Lower lobe of right lung (tissue), 2 donors: ENCODE measurements at regions not wholly inside any gene's neighbourhood (a gene's known extent, or its start where the extent isn't known, plus 50 kb on each side); places are given as distances from the start of the nearest gene placed in this dataset.

ENCODE experiments used
- ATAC-seq, 2 donors: fragments of 200-7000 bp; cut with Tn5 transposase; one replicate each; pipeline ENCODE4 v1.9.1; 2020 to 2022; ENCODE audit warnings: mild to moderate bottlenecking in 2 of 2, moderate library complexity in 2 of 2
- DNase-seq: peaks from one replicate; pipeline ENCODE4 v3.0.0-alpha.2; 2020
- H3K27ac ChIP-seq: fragments of 200-600 bp; one replicate; pipeline ENCODE4 v1.8.0; 2022
- H3K27me3 ChIP-seq: fragments of 200-600 bp; one replicate; pipeline ENCODE4 v1.8.0; 2022; ENCODE audit warnings: low read depth
- H3K36me3 ChIP-seq: fragments of 200-600 bp; one replicate; pipeline ENCODE4 v1.8.0; 2022; ENCODE audit warnings: mild to moderate bottlenecking
- H3K4me1 ChIP-seq: fragments of 200-600 bp; one replicate; pipeline ENCODE4 v1.8.0; 2022
- H3K4me3 ChIP-seq: fragments of 200-600 bp; one replicate; pipeline ENCODE4 v1.8.0; 2022; ENCODE audit warnings: mild to moderate bottlenecking
- H3K9me3 ChIP-seq: fragments of 200-600 bp; one replicate; pipeline ENCODE4 v1.8.0; 2022
- intact Hi-C: fragments of 100-400 bp; cut with DNase I; formaldehyde crosslinking; loops from one replicate; pipeline ENCODE4 v1.11.0; 2022
- TF ChIP-seq, protein P1 (sequence below): fragments of 200-600 bp; IDR thresholded peaks from one replicate; pipeline ENCODE4 v1.8.0; 2022; ENCODE audit warnings: antibody characterized with exemption, mild to moderate bottlenecking
- donor health status: DM: no; HTN: yes; CAD: no; lungs with severe emphysema.

DNA sequence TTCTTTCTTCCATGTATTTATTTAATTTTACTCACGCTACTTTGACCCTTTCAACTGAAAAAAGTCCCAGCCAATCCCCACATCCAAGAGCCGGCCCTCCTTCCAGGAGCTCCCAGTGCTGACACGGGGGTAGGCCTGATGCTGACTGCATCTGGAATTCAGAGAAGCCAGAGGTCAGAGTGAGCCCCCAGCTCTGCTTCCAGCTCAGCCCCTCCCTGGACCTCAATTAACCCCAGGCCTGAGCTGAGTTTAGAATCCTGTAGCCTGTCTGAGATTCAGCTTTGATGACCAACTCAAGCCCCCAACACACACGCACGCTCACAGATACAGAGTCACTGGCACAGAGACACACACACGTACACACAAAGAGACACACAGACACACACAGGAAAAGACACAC, 247.9 kb downstream of the NPHP4 start:
- DNase-seq (peak; percentile 14), ATAC-seq (no peak)
- intact Hi-C loops: no loop called here
- H3K4me1 ChIP-seq: no peaks in the 10 kb centered on the region
- H3K36me3 ChIP-seq: no peaks in the 10 kb centered on the region
- H3K27me3 ChIP-seq: peaks cover 40% of the 10 kb centered on the region
- no peaks in the 10 kb centered on the region for H3K9me3 ChIP-seq
- no peak overlapping the region for H3K27ac ChIP-seq
- no peak overlapping the region for H3K4me3 ChIP-seq
- TF ChIP-seq, protein P1, sequence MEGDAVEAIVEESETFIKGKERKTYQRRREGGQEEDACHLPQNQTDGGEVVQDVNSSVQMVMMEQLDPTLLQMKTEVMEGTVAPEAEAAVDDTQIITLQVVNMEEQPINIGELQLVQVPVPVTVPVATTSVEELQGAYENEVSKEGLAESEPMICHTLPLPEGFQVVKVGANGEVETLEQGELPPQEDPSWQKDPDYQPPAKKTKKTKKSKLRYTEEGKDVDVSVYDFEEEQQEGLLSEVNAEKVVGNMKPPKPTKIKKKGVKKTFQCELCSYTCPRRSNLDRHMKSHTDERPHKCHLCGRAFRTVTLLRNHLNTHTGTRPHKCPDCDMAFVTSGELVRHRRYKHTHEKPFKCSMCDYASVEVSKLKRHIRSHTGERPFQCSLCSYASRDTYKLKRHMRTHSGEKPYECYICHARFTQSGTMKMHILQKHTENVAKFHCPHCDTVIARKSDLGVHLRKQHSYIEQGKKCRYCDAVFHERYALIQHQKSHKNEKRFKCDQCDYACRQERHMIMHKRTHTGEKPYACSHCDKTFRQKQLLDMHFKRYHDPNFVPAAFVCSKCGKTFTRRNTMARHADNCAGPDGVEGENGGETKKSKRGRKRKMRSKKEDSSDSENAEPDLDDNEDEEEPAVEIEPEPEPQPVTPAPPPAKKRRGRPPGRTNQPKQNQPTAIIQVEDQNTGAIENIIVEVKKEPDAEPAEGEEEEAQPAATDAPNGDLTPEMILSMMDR: no peak

DNA sequence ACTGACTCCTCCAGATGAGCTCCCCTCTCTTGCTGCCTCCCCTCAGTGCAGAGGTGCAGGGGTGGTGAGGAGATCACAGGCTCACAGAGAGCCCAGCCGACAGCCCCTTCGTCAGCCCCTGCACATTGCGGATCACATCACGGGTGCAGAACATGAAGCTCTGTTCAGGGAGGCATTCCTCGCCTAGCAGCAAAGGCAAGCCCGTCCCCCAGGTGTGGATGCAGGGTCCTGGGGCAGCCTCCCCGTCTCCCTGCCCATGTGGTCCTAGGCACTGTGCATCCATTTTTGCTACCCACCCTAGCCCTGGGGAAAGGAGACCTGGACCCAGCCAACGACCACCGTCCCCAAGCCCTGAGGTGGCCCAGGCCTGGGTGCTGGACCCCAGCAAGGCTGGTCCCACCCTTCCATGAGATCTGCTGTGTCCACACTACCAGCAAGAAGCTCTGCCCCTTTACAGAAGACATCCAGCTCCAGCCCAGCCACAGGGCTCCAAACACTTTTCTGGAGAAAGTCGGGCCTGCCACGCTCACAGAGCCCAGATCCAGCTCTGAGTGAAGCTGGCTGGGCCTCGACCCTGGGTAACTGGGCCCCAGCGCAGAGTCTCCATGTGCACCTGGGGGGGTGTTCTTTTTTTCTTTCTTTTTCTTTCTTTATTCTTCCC, 248.7 kb downstream of the NPHP4 start:
- Histone ChIP-seq H3K9me3 (no peaks in the 10 kb centered on the region), H3K27me3 (peaks cover 35% of the 10 kb centered on the region), H3K36me3 (no peaks in the 10 kb centered on the region), H3K4me3 (no peak overlapping the region), H3K4me1 (no peaks in the 10 kb centered on the region), H3K27ac (no peak overlapping the region)
- intact Hi-C loops: no loop called here
- DNase-seq (peak; percentile 18), ATAC-seq (no peak)
- TF ChIP-seq, protein P1: no peak

DNA sequence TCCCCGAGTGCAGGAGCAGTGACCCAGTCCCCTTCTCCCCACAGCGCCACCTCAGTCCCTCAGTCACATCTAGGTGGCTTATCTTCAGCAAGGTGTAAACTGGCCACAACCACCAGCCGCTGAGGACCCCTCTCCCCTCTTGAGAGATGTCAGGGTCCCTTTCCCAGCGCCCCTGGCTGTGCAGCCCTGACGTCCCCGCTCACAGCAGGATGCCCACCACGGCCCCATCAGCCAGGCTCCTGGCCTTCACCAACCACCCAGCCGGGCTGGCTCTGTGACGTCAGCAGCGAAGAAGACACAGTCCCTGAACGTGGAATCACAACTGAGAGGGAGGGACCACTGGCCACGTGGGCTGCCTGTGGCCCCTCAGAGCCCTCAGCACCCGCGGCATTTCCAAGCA, 249.4 kb downstream of the NPHP4 start:
- no peaks in the 10 kb centered on the region for H3K36me3 ChIP-seq
- TF ChIP-seq, protein P1: no peak
- H3K27ac ChIP-seq: no peak overlapping the region
- DNase-seq (peak; percentile 38), ATAC-seq (no peak)
- no peaks in the 10 kb centered on the region for H3K9me3 ChIP-seq
- no peak overlapping the region for H3K4me3 ChIP-seq
- intact Hi-C loops: no loop called here
- H3K27me3 ChIP-seq: peaks cover 30% of the 10 kb centered on the region
- no peaks in the 10 kb centered on the region for H3K4me1 ChIP-seq

DNA sequence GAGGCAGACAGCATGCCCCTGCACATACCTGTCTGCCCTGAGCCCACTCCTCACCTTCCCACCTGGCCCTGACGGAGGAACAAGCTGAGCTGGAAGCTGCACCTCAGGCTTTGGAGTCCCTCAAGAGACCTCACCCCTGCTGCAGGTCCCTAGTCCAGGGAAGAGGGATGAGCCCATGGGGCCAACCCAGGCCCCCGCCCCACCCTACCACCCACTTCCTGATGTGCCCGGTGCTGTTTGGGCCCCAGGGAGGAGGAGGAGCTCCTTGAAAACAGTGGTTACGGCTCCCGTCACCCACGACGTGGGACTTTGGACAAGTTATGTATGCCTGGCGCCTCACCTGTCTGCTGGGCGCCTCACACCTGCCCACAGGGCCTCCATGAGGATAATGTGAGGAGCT, 250.2 kb downstream of the NPHP4 start:
- intact Hi-C loops: no loop called here
- TF ChIP-seq, protein P1: no peak
- Histone ChIP-seq H3K4me3 (no peak overlapping the region), H3K4me1 (no peaks in the 10 kb centered on the region), H3K27me3 (peaks cover 27% of the 10 kb centered on the region), H3K27ac (no peak overlapping the region), H3K36me3 (no peaks in the 10 kb centered on the region), H3K9me3 (no peaks in the 10 kb centered on the region)
- ATAC-seq (no peak), DNase-seq (peak; percentile 20)

DNA sequence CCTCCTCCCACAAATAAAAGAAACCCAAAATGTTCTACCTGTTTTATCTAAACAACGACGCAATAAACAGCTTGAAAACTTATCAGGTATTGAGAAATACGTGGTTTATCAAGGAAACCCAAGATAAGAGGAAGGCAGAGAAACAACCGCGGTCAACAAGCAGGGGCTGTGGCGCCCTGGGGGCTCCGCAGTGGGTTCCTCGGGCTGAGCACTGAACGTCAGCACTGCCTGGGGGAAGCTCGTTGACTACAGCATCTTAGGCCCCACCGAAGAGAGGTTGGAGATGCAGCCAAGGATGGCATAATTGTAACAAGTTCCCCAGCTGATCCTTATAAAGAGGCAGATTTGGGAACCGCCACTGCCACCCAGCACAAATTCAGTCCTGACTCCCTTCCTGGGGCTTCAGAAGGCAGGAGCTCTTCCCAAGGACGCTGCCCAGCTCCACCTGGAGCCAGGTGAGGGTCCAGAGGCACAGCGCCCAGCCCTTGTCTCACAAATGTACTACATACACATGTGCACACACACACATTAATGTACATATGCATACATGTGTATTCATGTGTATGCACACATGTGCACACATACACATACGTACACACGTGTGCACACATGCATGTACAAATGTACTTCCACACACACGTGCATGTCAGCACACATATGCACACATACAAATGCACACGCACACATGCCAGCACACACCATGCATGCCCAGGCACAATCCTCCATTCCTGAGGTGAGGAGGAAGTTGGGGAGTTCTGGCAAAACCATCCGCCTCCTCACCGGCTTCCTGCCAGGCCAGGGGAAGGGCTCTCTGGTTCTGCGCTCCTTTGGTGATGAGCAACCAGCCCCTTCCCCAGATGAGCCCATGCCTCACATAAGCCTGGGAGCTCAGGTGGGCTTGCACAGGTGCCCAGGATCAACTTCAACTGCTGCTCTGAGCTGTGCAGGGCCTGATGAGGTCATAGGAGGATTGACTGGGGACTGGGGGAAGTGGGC, 251.1 kb downstream of the NPHP4 start:
- DNase-seq (peak; percentile 15), ATAC-seq (no peak)
- Histone ChIP-seq H3K27ac (no peak overlapping the region), H3K4me3 (no peak overlapping the region), H3K36me3 (no peaks in the 10 kb centered on the region), H3K9me3 (no peaks in the 10 kb centered on the region), H3K4me1 (no peaks in the 10 kb centered on the region), H3K27me3 (peaks cover 19% of the 10 kb centered on the region)
- intact Hi-C loops: no loop called here
- TF ChIP-seq, protein P1: no peak
